HG02870 (cell line): ENCODE measurements at regions not wholly inside any gene's neighbourhood (a gene's known extent, or its start where the extent isn't known, plus 50 kb on each side); places are given as distances from the start of the nearest gene placed in this dataset.
"Not testable (repeated sequence)": the region's sequence is repeated elsewhere in the genome, so short reads cannot be mapped to it uniquely, and the experiment has no call there.

Experiments
- ATAC-seq: cut with Tn5 transposase; IDR thresholded peaks from one replicate; pipeline ENCODE4 v1.9.1; 2021; ENCODE audit warnings: mild to moderate bottlenecking, moderate library complexity; ENCODE audit not compliant: unreplicated experiment

GRCh38 chr3:87109465-87109864 lies 117.6 kb upstream of the CHMP2B start:
- no peak for ATAC-seq

- no peak for ATAC-seq
Measured at GRCh38 chr3:87101861-87102625, 111.1 kb upstream of the VGLL3 start.

GRCh38 chr3:87097733-87098132 lies 106.8 kb upstream of the VGLL3 start:
- not testable (repeated sequence) for ATAC-seq

- no peak for ATAC-seq
Measured at GRCh38 chr3:87090631-87091030, 99.7 kb upstream of the VGLL3 start.

- peak; percentile 60 for ATAC-seq
Measured at GRCh38 chr3:87088993-87089841, 98.3 kb upstream of the VGLL3 start.

GRCh38 chr3:87088430-87088992 lies 97.6 kb upstream of the VGLL3 start:
- ATAC-seq = no peak

- no peak for ATAC-seq
Measured at GRCh38 chr3:87084868-87085267, 93.9 kb upstream of the VGLL3 start.

GRCh38 chr3:87082796-87083440 lies 92.0 kb upstream of the VGLL3 start:
- peak; percentile 83 for ATAC-seq

- ATAC-seq = no peak
Measured at GRCh38 chr3:87077355-87077754, 86.4 kb upstream of the VGLL3 start.

- no peak for ATAC-seq
Measured at GRCh38 chr3:87076946-87077345, 86.0 kb upstream of the VGLL3 start.

GRCh38 chr3:87073496-87074145 lies 82.7 kb upstream of the VGLL3 start:
- ATAC-seq = no peak

- ATAC-seq = no peak
Measured at GRCh38 chr3:87072446-87072845, 81.5 kb upstream of the VGLL3 start.

GRCh38 chr3:87069971-87070370 lies 79.0 kb upstream of the VGLL3 start:
- ATAC-seq = no peak

- no peak for ATAC-seq
Measured at GRCh38 chr3:87069021-87069420, 78.1 kb upstream of the VGLL3 start.

GRCh38 chr3:87062685-87063084 lies 71.7 kb upstream of the VGLL3 start:
- ATAC-seq = no peak

GRCh38 chr3:87057474-87057873 lies 66.5 kb upstream of the VGLL3 start:
- ATAC-seq = no peak

- no peak for ATAC-seq
Measured at GRCh38 chr3:87053553-87053952, 62.6 kb upstream of the VGLL3 start.

- ATAC-seq = no peak
Measured at GRCh38 chr3:87052499-87053260, 61.7 kb upstream of the VGLL3 start.

- ATAC-seq = peak; percentile 91
Measured at GRCh38 chr3:87047852-87048251, 56.9 kb upstream of the VGLL3 start.

- no peak for ATAC-seq
Measured at GRCh38 chr3:87046241-87046640, 55.3 kb upstream of the VGLL3 start.
